Bronchial epithelial cell (primary cell): ENCODE measurements at regions not wholly inside any gene's neighbourhood (a gene's known extent, or its start where the extent isn't known, plus 50 kb on each side); places are given as distances from the start of the nearest gene placed in this dataset.
"Not testable (repeated sequence)": the region's sequence is repeated elsewhere in the genome, so short reads cannot be mapped to it uniquely, and the experiment has no call there.

Source experiments
- DNase-seq: peaks from one replicate; pipeline ENCODE4 v3.0.0-alpha.2; 2010; ENCODE audit warnings: low read depth
- FAIRE-seq: peaks from 2 replicates; lab custom pipeline; 2011; peaks lifted over from hg19 to GRCh38; lab: Jason Lieb, UNC
- H3K27me3 ChIP-seq: 2 replicates; pipeline ENCODE4 v1.5.1; 2011; ENCODE audit warnings: low read length; ENCODE audit not compliant: control insufficient read depth, insufficient read depth
- H3K36me3 ChIP-seq: 2 replicates; pipeline ENCODE4 v1.5.1; 2011; ENCODE audit warnings: low read length; ENCODE audit not compliant: control insufficient read depth, insufficient read depth
- H3K4me3 ChIP-seq: 2 replicates; pipeline ENCODE4 v1.5.1; 2011; ENCODE audit warnings: mild to moderate bottlenecking, low read depth, low read length, control low read depth
- CTCF ChIP-seq: IDR thresholded peaks from 2 replicates; pipeline ENCODE4 v1.5.1; 2011; ENCODE audit warnings: mild to moderate bottlenecking, moderate library complexity, low read length, control low read depth, inconsistent platforms; ENCODE audit not compliant: insufficient read depth, severe bottlenecking

GRCh38 chr21:17114045-17114444 lies 398.8 kb upstream of the CXADR start:
- Histone ChIP-seq H3K4me3 (no peak overlapping the region), H3K27me3 (no peaks in the 10 kb centered on the region), H3K36me3 (no peaks in the 10 kb centered on the region)
- DNase-seq (no peak), FAIRE-seq (no peak)
- TF ChIP-seq CTCF, result no peak

- no peak for DNase-seq
- H3K4me3 ChIP-seq, result no peak overlapping the region
- H3K27me3 ChIP-seq, result no peaks in the 10 kb centered on the region
- no peaks in the 10 kb centered on the region for H3K36me3 ChIP-seq
- FAIRE-seq, result no peak
- no peak for TF ChIP-seq CTCF
These were observed 394.0 kb upstream of the CXADR start for GRCh38 chr21:17118638-17119384.

- H3K36me3 ChIP-seq, result no peaks in the 10 kb centered on the region
- DNase-seq, result no peak
- no peak overlapping the region for H3K4me3 ChIP-seq
- FAIRE-seq, result no peak
- H3K27me3 ChIP-seq, result no peaks in the 10 kb centered on the region
- TF ChIP-seq CTCF, result no peak
These were observed 393.2 kb upstream of the CXADR start for GRCh38 chr21:17119466-17120297.

GRCh38 chr21:17127395-17127794 lies 385.4 kb upstream of the CXADR start:
- not testable (repeated sequence) for DNase-seq, H3K27me3 ChIP-seq, H3K36me3 ChIP-seq, H3K4me3 ChIP-seq, FAIRE-seq

- Histone ChIP-seq H3K27me3 (no peaks in the 10 kb centered on the region), H3K4me3 (no peak overlapping the region), H3K36me3 (no peaks in the 10 kb centered on the region)
- no peak for FAIRE-seq
- TF ChIP-seq CTCF, result no peak
- no peak for DNase-seq
These were observed 384.7 kb upstream of the CXADR start for GRCh38 chr21:17128132-17128531.

GRCh38 chr21:17139159-17139558 lies 373.7 kb upstream of the CXADR start:
- not testable (repeated sequence) for H3K27me3 ChIP-seq, DNase-seq, H3K4me3 ChIP-seq, H3K36me3 ChIP-seq, FAIRE-seq
